HepG2 (cell line): ENCODE measurements at regions not wholly inside any gene's neighbourhood (a gene's known extent, or its start where the extent isn't known, plus 50 kb on each side); places are given as distances from the start of the nearest gene placed in this dataset.

Experiments
- ATAC-seq: fragments of 200-7000 bp; cut with Tn5 transposase; 3 replicates; pipeline ENCODE4 v1.9.1; 2020; ENCODE audit warnings: mild to moderate bottlenecking, moderate library complexity
- BruUV-seq: library from RNA; stranded (reverse); fragments of 400-500 nt; replicated peaks from 2 replicates; lab custom pipeline; 2021; lab: Mats Ljungman, UMichigan
- CTCF ChIA-PET: fragments of 300-600 bp; formaldehyde crosslinking; extraction: SDS; loops from one replicate; lab custom pipeline; 2021; ENCODE audit warnings: low total read pairs, inconsistent platforms, low intra/inter-chr PET ratio; lab: Yijun Ruan, JAX
- POLR2A ChIA-PET: fragments of 350-600 bp; sonication (Branson Sonifier 250); formaldehyde crosslinking; loops from one replicate; lab custom pipeline; 2020; ENCODE audit warnings: antibody characterized with exemption, inconsistent platforms; lab: Yijun Ruan, JAX
- DNase-seq: peaks from one replicate; pipeline ENCODE4 v3.0.0-alpha.2; 2015; ENCODE audit warnings: low spot score
- FAIRE-seq: peaks from 3 replicates; lab custom pipeline; 2011; peaks lifted over from hg19 to GRCh38; lab: Jason Lieb, UNC
- H2AFZ ChIP-seq: one replicate; pipeline ENCODE4 v1.6.1; 2011; ENCODE audit warnings: low read length, inconsistent platforms
- H3K27ac ChIP-seq: fragments of 300-600 bp; 3 replicates; pipeline ENCODE4 v1.8.0; 2011; ENCODE audit warnings: mixed run types, mild to moderate bottlenecking, mixed read lengths, low read length, inconsistent platforms; ENCODE audit not compliant: insufficient read depth; ENCODE audit errors: extremely low read length
- H3K27me3 ChIP-seq, 2 experiments: fragments of 200-600 bp in 1 of 2; 2 replicates in 1 of 2; 3 replicates in 1 of 2; pipeline versions ENCODE4 v1.6.0 to v1.8.0; 2011; ENCODE audit warnings: low read length in 2 of 2, mild to moderate bottlenecking in 2 of 2, moderate library complexity in 2 of 2, inconsistent platforms in 1 of 2; ENCODE audit not compliant: insufficient read depth in 2 of 2, control insufficient read depth in 1 of 2
- H3K36me3 ChIP-seq, 2 experiments: fragments of 200-600 bp in 1 of 2; replicated peaks in 1 of 2; 2 replicates in 1 of 2; 3 replicates in 1 of 2; pipeline versions ENCODE4 v1.5.1 to v1.8.0; 2011; ENCODE audit warnings: low read length in 2 of 2, inconsistent platforms in 1 of 2; ENCODE audit not compliant: insufficient read depth in 2 of 2, control insufficient read depth in 1 of 2
- H3K4me1 ChIP-seq: 2 replicates; pipeline ENCODE4 v1.5.1; 2012; ENCODE audit warnings: low read length, inconsistent platforms; ENCODE audit not compliant: insufficient read depth
- H3K4me2 ChIP-seq: 2 replicates; pipeline ENCODE4 v1.6.0; 2011; ENCODE audit warnings: low read depth, low read length, inconsistent platforms
- H3K4me3 ChIP-seq, 3 experiments: fragments of 200-600 bp in 1 of 3; sonication (generic), shearing (Covaris generic) in 1 of 3; replicated peaks in 1 of 3; 2 replicates each; pipeline ENCODE4 v1.5.1; 2011 to 2016; ENCODE audit warnings: low read length in 3 of 3, inconsistent platforms in 2 of 3, low read depth in 2 of 3, mild to moderate bottlenecking in 2 of 3, control low read depth in 1 of 3, mixed read lengths in 1 of 3; ENCODE audit not compliant: insufficient read depth in 1 of 3
- H3K79me2 ChIP-seq: one replicate; pipeline ENCODE4 v1.6.1; 2011; ENCODE audit warnings: low read length, inconsistent platforms; ENCODE audit not compliant: insufficient read depth
- H3K9ac ChIP-seq: 2 replicates; pipeline ENCODE4 v1.6.0; 2011; ENCODE audit warnings: mild to moderate bottlenecking, low read depth, low read length, inconsistent platforms; ENCODE audit not compliant: insufficient read depth
- H3K9me3 ChIP-seq: 2 replicates; pipeline ENCODE4 v1.5.1; 2012; ENCODE audit warnings: mild to moderate bottlenecking, low read length
- H4K20me1 ChIP-seq: 2 replicates; pipeline ENCODE4 v1.6.0; 2011; ENCODE audit warnings: inconsistent platforms, mild to moderate bottlenecking, low read length, moderate library complexity; ENCODE audit not compliant: insufficient read depth
- CCAR2 ChIP-seq: fragments of 200-400 bp; formaldehyde crosslinking; optimal IDR thresholded peaks from 2 replicates; pipeline ENCODE3; 2018; ENCODE audit warnings: low read depth, mild to moderate bottlenecking, low read length, moderate library complexity
- GTF2F1 ChIP-seq: fragments of 150-350 bp; IDR thresholded peaks from 2 replicates; pipeline ENCODE4 v1.6.1; 2014; ENCODE audit warnings: low read length
- HNRNPK ChIP-seq: fragments of 200-400 bp; formaldehyde crosslinking; IDR thresholded peaks from 2 replicates; pipeline ENCODE4 v1.6.1; 2018; ENCODE audit warnings: low read length, low read depth, moderate library complexity, mild to moderate bottlenecking; ENCODE audit not compliant: poor library complexity, severe bottlenecking
- NAIF1 ChIP-seq: sonication (generic); formaldehyde crosslinking; IDR thresholded peaks from 2 replicates; pipeline ENCODE4 v1.5.0; 2020; ENCODE audit warnings: mild to moderate bottlenecking, missing genetic modification reagents, borderline replicate concordance
- POLR2AphosphoS5 ChIP-seq: IDR thresholded peaks from 2 replicates; pipeline ENCODE4 v1.6.1; 2012; ENCODE audit warnings: low read depth, low read length
- RFX1 ChIP-seq: fragments of 450-650 bp; IDR thresholded peaks from 2 replicates; pipeline ENCODE4 v1.6.1; 2017
- SMAD1 ChIP-seq: sonication (generic); formaldehyde crosslinking; IDR thresholded peaks from 2 replicates; pipeline ENCODE4 v1.4.0; 2020; ENCODE audit warnings: missing genetic modification reagents, low read depth, mild to moderate bottlenecking, borderline replicate concordance
- SP5 ChIP-seq: IDR thresholded peaks from 2 replicates; pipeline ENCODE4 v1.6.1; 2016; ENCODE audit warnings: low read depth, borderline replicate concordance
- SSRP1 ChIP-seq: IDR thresholded peaks from 2 replicates; pipeline ENCODE4 v1.6.1; 2016; ENCODE audit warnings: control low read depth
- ZFP36L1 ChIP-seq: sonication (generic); formaldehyde crosslinking; IDR thresholded peaks from 2 replicates; pipeline ENCODE4 v1.8.0; 2022; ENCODE audit warnings: mild to moderate bottlenecking, missing genetic modification reagents, moderate library complexity
- ZNF574 ChIP-seq: sonication (generic); formaldehyde crosslinking; IDR thresholded peaks from 2 replicates; pipeline ENCODE4 v1.4.0; 2020; ENCODE audit warnings: missing genetic modification reagents
- ZNF749 ChIP-seq: sonication (generic); formaldehyde crosslinking; IDR thresholded peaks from 2 replicates; pipeline ENCODE4 v1.8.0; 2022; ENCODE audit warnings: mild to moderate bottlenecking, missing genetic modification reagents, moderate library complexity, borderline replicate concordance
- ZNF784 ChIP-seq: sonication (generic); formaldehyde crosslinking; IDR thresholded peaks from 2 replicates; pipeline ENCODE4 v1.5.1; 2020; ENCODE audit warnings: missing genetic modification reagents, mild to moderate bottlenecking, borderline replicate concordance
- WGBS: methylation state at CpG from one replicate; pipeline ENCODE4 v1.1.6; 2017; ENCODE audit warnings: low lambda C conversion rate; 5-methylcytosine and 5-hydroxymethylcytosine counted together
- in situ Hi-C: cut with HindIII; loops from 2 replicates; pipeline ENCODE4 v1.10.0; 2017; ENCODE audit warnings: low pct_unique_long_range_greater_than_20kb; ENCODE audit not compliant: extremely low pct_ligation_motif_present
- intact Hi-C: fragments of 100-400 bp; cut with micrococcal nuclease; formaldehyde crosslinking; loops from one replicate; pipeline ENCODE4 v1.10.0; 2022; ENCODE audit not compliant: unreplicated experiment
- TF ChIP-seq, protein P1 (sequence below): sonication (generic); formaldehyde crosslinking; IDR thresholded peaks from 2 replicates; pipeline ENCODE4 v1.4.0; 2020; ENCODE audit warnings: missing genetic modification reagents

GRCh38 chr1:5645929-5646328, 346.3 kb downstream of the NPHP4 start:
- peaks cover 26% of the 10 kb centered on the region for H3K4me1 ChIP-seq
- H3K9ac ChIP-seq: no peak overlapping the region
- WGBS: no CpG with 5 or more reads among the region's 6 CpGs
- peaks cover 0 to 48% of the 10 kb centered on the region in 2 experiments; a peak in 3 of 5 replicates for H3K27me3 ChIP-seq
- H3K27ac ChIP-seq: no peak overlapping the region
- H3K4me2 ChIP-seq: no peak overlapping the region
- no peaks in the 10 kb centered on the region for H4K20me1 ChIP-seq
- H3K79me2 ChIP-seq: no peaks in the 10 kb centered on the region
- TF ChIP-seq SSRP1 (CRISPR knock-in tag) (no peak), HNRNPK (no peak), SMAD1 (CRISPR knock-in tag) (no peak), POLR2AphosphoS5 (no peak), ZFP36L1 (CRISPR knock-in tag) (no peak), RFX1 (no peak), ZNF574 (CRISPR knock-in tag) (no peak), NAIF1 (CRISPR knock-in tag) (no peak), ZNF749 (CRISPR knock-in tag) (no peak), GTF2F1 (no peak), CCAR2 (no peak), ZNF784 (CRISPR knock-in tag) (no peak), SP5 (no peak)
- TF ChIP-seq, protein P1, sequence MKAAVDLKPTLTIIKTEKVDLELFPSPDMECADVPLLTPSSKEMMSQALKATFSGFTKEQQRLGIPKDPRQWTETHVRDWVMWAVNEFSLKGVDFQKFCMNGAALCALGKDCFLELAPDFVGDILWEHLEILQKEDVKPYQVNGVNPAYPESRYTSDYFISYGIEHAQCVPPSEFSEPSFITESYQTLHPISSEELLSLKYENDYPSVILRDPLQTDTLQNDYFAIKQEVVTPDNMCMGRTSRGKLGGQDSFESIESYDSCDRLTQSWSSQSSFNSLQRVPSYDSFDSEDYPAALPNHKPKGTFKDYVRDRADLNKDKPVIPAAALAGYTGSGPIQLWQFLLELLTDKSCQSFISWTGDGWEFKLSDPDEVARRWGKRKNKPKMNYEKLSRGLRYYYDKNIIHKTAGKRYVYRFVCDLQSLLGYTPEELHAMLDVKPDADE (CRISPR knock-in tag): no peak
- no peaks in the 10 kb centered on the region for H3K36me3 ChIP-seq
- ATAC-seq: no peak
- POLR2A ChIA-PET: no interaction called here
- no TSS peak for BruUV-seq
- in situ Hi-C loops (no loop called here), intact Hi-C loops (no loop called here)
- H3K4me3 ChIP-seq: no peak overlapping the region
- H2AFZ ChIP-seq: no peak overlapping the region
- no peak for FAIRE-seq
- CTCF ChIA-PET: no interaction called here
- no peak for DNase-seq
- no peaks in the 10 kb centered on the region for H3K9me3 ChIP-seq
